ENCODE measurements at regions not wholly inside any gene's neighbourhood (a gene's known extent, or its start where the extent isn't known, plus 50 kb on each side); places are given as distances from the start of the nearest gene placed in this dataset.

- no peak overlapping the region for H3K4me3 Mint-ChIP-seq
- DNase-seq, result no peak
- H3K4me1 Mint-ChIP-seq (ENCODE audit: low read depth), result no peaks in the 10 kb centered on the region
- H3K27me3 Mint-ChIP-seq (ENCODE audit: insufficient read depth), result peaks cover 4% of the 10 kb centered on the region; the same call in 1 of the 2 replicates
- no peak overlapping the region for H3K27ac Mint-ChIP-seq
- no peaks in the 10 kb centered on the region for H3K36me3 Mint-ChIP-seq (ENCODE audit: low read depth)
- peaks cover 51% of the 10 kb centered on the region for H3K9me3 Mint-ChIP-seq
- TF ChIP-seq, protein P1, sequence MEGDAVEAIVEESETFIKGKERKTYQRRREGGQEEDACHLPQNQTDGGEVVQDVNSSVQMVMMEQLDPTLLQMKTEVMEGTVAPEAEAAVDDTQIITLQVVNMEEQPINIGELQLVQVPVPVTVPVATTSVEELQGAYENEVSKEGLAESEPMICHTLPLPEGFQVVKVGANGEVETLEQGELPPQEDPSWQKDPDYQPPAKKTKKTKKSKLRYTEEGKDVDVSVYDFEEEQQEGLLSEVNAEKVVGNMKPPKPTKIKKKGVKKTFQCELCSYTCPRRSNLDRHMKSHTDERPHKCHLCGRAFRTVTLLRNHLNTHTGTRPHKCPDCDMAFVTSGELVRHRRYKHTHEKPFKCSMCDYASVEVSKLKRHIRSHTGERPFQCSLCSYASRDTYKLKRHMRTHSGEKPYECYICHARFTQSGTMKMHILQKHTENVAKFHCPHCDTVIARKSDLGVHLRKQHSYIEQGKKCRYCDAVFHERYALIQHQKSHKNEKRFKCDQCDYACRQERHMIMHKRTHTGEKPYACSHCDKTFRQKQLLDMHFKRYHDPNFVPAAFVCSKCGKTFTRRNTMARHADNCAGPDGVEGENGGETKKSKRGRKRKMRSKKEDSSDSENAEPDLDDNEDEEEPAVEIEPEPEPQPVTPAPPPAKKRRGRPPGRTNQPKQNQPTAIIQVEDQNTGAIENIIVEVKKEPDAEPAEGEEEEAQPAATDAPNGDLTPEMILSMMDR (IDR thresholded peaks at IDR 0.05), result no peak
Measured at GRCh38 chr5:174397206-174397605, 327.2 kb upstream of the MSX2 start.

- Mint-ChIP-seq H3K4me1 (ENCODE audit: low read depth) (no peaks in the 10 kb centered on the region), H3K9me3 (peaks cover 49% of the 10 kb centered on the region), H3K36me3 (ENCODE audit: low read depth) (no peaks in the 10 kb centered on the region), H3K27ac (no peak overlapping the region), H3K4me3 (no peak overlapping the region), H3K27me3 (ENCODE audit: insufficient read depth) (no peaks in the 10 kb centered on the region)
- TF ChIP-seq, protein P1 (IDR thresholded peaks at IDR 0.05), result no peak
- DNase-seq, result no peak
Measured at GRCh38 chr5:174398171-174398570, 326.2 kb upstream of the MSX2 start.

DNA sequence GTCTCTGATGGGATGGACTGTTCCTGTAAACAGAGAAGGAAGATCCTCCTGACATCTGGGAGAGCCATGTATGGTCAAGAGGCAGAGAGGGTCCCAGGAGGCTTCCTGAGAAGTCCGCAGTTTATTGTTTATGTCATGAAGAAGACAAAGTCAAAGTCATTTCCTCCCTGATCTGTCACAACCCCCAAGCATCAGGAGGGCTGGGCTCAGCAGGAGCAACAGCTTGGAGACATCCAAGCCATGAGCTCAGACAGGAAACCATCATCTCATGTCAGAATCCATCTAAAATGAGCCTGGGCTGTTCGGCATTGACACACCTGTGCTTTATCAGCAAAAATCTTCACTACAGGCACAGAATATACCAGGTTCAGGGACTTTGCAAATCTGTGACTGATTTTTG lies 325.0 kb upstream of the MSX2 start:
- TF ChIP-seq, protein P1 (IDR thresholded peaks at IDR 0.05), result no peak
- no peak for DNase-seq
- Mint-ChIP-seq H3K4me3 (no peak overlapping the region), H3K4me1 (ENCODE audit: low read depth) (no peaks in the 10 kb centered on the region), H3K27me3 (ENCODE audit: insufficient read depth) (no peaks in the 10 kb centered on the region), H3K27ac (no peak overlapping the region), H3K36me3 (ENCODE audit: low read depth) (no peaks in the 10 kb centered on the region), H3K9me3 (peaks cover 48% of the 10 kb centered on the region)

- Mint-ChIP-seq H3K36me3 (ENCODE audit: low read depth) (no peaks in the 10 kb centered on the region), H3K4me1 (ENCODE audit: low read depth) (no peaks in the 10 kb centered on the region), H3K4me3 (no peak overlapping the region), H3K27ac (no peak overlapping the region), H3K27me3 (ENCODE audit: insufficient read depth) (no peaks in the 10 kb centered on the region), H3K9me3 (peaks cover 46% of the 10 kb centered on the region)
- no peak for DNase-seq
- TF ChIP-seq, protein P1 (IDR thresholded peaks at IDR 0.05), result no peak
Measured at GRCh38 chr5:174400461-174400860, 323.9 kb upstream of the MSX2 start.

DNA sequence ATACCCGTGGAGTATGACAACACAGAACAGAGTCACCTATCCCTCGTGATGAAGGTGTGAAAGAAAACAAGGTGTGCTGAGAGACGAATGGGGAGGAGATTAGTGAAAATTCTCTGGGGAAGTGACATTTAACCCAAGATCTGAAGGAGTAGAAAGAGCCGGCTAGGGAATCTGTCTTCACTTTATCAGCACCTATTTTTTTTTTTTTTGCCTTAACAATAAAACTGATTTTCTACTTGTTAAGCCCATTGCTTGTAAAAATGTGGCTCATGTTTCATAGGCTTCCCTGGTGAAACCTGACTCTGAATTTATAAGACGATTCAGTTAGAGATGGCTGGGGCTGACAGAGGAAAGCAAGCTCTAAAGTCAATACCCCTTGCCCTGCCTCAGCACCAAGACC lies 322.6 kb upstream of the MSX2 start:
- DNase-seq, result no peak
- no peaks in the 10 kb centered on the region for H3K4me1 Mint-ChIP-seq (ENCODE audit: low read depth)
- H3K36me3 Mint-ChIP-seq (ENCODE audit: low read depth), result no peaks in the 10 kb centered on the region
- TF ChIP-seq, protein P1 (IDR thresholded peaks at IDR 0.05), result no peak
- no peak overlapping the region for H3K4me3 Mint-ChIP-seq
- peaks cover 49% of the 10 kb centered on the region for H3K9me3 Mint-ChIP-seq
- H3K27ac Mint-ChIP-seq, result no peak overlapping the region
- no peaks in the 10 kb centered on the region for H3K27me3 Mint-ChIP-seq (ENCODE audit: insufficient read depth)

- no peak overlapping the region for H3K27ac Mint-ChIP-seq
- H3K4me3 Mint-ChIP-seq, result no peak overlapping the region
- no peaks in the 10 kb centered on the region for H3K4me1 Mint-ChIP-seq (ENCODE audit: low read depth)
- H3K9me3 Mint-ChIP-seq, result peaks cover 52% of the 10 kb centered on the region
- H3K36me3 Mint-ChIP-seq (ENCODE audit: low read depth), result no peaks in the 10 kb centered on the region
- no peaks in the 10 kb centered on the region for H3K27me3 Mint-ChIP-seq (ENCODE audit: insufficient read depth)
- TF ChIP-seq, protein P1 (IDR thresholded peaks at IDR 0.05), result no peak
- no peak for DNase-seq
Measured at GRCh38 chr5:174402222-174402812, 322.1 kb upstream of the MSX2 start.
